SK-N-SH (cell line): ENCODE measurements at regions not wholly inside any gene's neighbourhood (a gene's known extent, or its start where the extent isn't known, plus 50 kb on each side); places are given as distances from the start of the nearest gene placed in this dataset.

Source experiments
- CTCF ChIA-PET: fragments of 300-600, 350-600 bp; formaldehyde crosslinking; extraction: SDS; loops from one replicate; lab custom pipeline; 2021; lab: Yijun Ruan, JAX
- POLR2A ChIA-PET: fragments of 350-600 bp; sonication (Branson Sonifier 250); formaldehyde crosslinking; extraction: SDS; loops from one replicate; lab custom pipeline; 2020; ENCODE audit warnings: antibody characterized with exemption, inconsistent platforms; lab: Yijun Ruan, JAX
- DNase-seq: peaks from one replicate; pipeline ENCODE4 v3.0.0; 2012
- H2AFZ ChIP-seq: fragments of 200-600 bp; sonication (generic); 2 replicates; pipeline ENCODE4 v1.8.1; 2016; ENCODE audit warnings: antibody characterized with exemption, mild to moderate bottlenecking, low read depth
- H3F3A ChIP-seq: fragments of 200-600 bp; sonication (generic); replicated peaks from 2 replicates; pipeline ENCODE3; 2016; ENCODE audit warnings: antibody characterized with exemption, mild to moderate bottlenecking; ENCODE audit not compliant: insufficient read depth
- H3K27ac ChIP-seq, 2 experiments: fragments of 200-500 bp in 1 of 2; fragments of 200-600 bp in 1 of 2; sonication (Bioruptor generic) in 1 of 2; sonication (generic), shearing (Covaris generic) in 1 of 2; 2 replicates each; pipeline versions ENCODE4 v1.5.1 to v1.6.1; 2014 to 2016; ENCODE audit warnings: low read depth in 2 of 2, inconsistent platforms in 1 of 2, low read length in 1 of 2, mild to moderate bottlenecking in 1 of 2, mixed read lengths in 1 of 2
- H3K27me3 ChIP-seq: fragments of 200-600 bp; sonication (generic), shearing (Covaris generic); 2 replicates; pipeline ENCODE4 v1.6.1; 2016; ENCODE audit warnings: mixed run types; ENCODE audit not compliant: insufficient read depth
- H3K36me3 ChIP-seq, 2 experiments: fragments of 200-500 bp in 1 of 2; fragments of 200-600 bp in 1 of 2; sonication (Bioruptor generic) in 1 of 2; sonication (generic) in 1 of 2; replicated peaks in 1 of 2; 2 replicates each; pipeline versions ENCODE3 to v1.5.1; 2014 to 2016; ENCODE audit warnings: low read length in 1 of 2, mild to moderate bottlenecking in 1 of 2; ENCODE audit not compliant: insufficient read depth in 2 of 2, control insufficient read depth in 1 of 2
- H3K4me1 ChIP-seq, 2 experiments: fragments of 200-500 bp in 1 of 2; fragments of 200-600 bp in 1 of 2; sonication (Bioruptor generic) in 1 of 2; sonication (generic), shearing (Covaris generic) in 1 of 2; 2 replicates each; pipeline versions ENCODE4 v1.5.1 to v1.6.1; 2014 to 2016; ENCODE audit warnings: low read depth in 1 of 2, low read length in 1 of 2, mixed run types in 1 of 2; ENCODE audit not compliant: insufficient read depth in 2 of 2, control insufficient read depth in 1 of 2
- H3K4me2 ChIP-seq: fragments of 200-600 bp; sonication (generic), shearing (Covaris generic); 2 replicates; pipeline ENCODE4 v1.6.1; 2017; ENCODE audit warnings: mixed run types
- H3K4me3 ChIP-seq, 2 experiments: fragments of 200-500 bp in 1 of 2; fragments of 200-600 bp in 1 of 2; sonication (Bioruptor generic) in 1 of 2; sonication (generic), shearing (Covaris generic) in 1 of 2; 2 replicates each; pipeline versions ENCODE4 v1.5.1 to v1.8.1; 2014 to 2016; ENCODE audit warnings: low read depth in 2 of 2, inconsistent platforms in 1 of 2, low read length in 1 of 2, mild to moderate bottlenecking in 1 of 2, mixed read lengths in 1 of 2, moderate library complexity in 1 of 2
- H3K79me2 ChIP-seq: fragments of 200-600 bp; sonication (generic); 2 replicates; pipeline ENCODE4 v1.8.1; 2017; ENCODE audit warnings: mild to moderate bottlenecking; ENCODE audit not compliant: insufficient read depth
- H3K9ac ChIP-seq: fragments of 200-600 bp; sonication (generic); 2 replicates; pipeline ENCODE4 v1.6.1; 2017; ENCODE audit warnings: mixed run types
- H3K9me2 ChIP-seq: fragments of 200-600 bp; sonication (generic); 2 replicates; pipeline ENCODE4 v1.6.1; 2017; ENCODE audit warnings: mixed run types
- H3K9me3 ChIP-seq: fragments of 200-600 bp; sonication (generic); 2 replicates; pipeline ENCODE4 v1.6.1; 2017; ENCODE audit warnings: mixed run types, mild to moderate bottlenecking, moderate library complexity
- H4K20me1 ChIP-seq: fragments of 200-600 bp; sonication (generic); 2 replicates; pipeline ENCODE4 v1.6.1; 2017; ENCODE audit warnings: mild to moderate bottlenecking, mixed run types; ENCODE audit not compliant: insufficient read depth
- ELF1 ChIP-seq: IDR thresholded peaks from 2 replicates; pipeline ENCODE4 v1.4.0; 2012
- EP300 ChIP-seq, 2 experiments: IDR thresholded peaks; 2 replicates each; pipeline versions ENCODE4 v1.4.0 to v1.6.1; 2012; ENCODE audit warnings: borderline replicate concordance in 1 of 2, low read depth in 1 of 2, low read length in 1 of 2
- FOXJ3 ChIP-seq: sonication (generic); formaldehyde crosslinking; IDR thresholded peaks from 2 replicates; pipeline ENCODE4 v1.5.1; 2020; ENCODE audit warnings: mild to moderate bottlenecking, missing genetic modification reagents
- GABPA ChIP-seq: IDR thresholded peaks from 2 replicates; pipeline ENCODE4 v1.4.0; 2012; ENCODE audit warnings: low read depth, mild to moderate bottlenecking
- GATA2 ChIP-seq: sonication (generic); formaldehyde crosslinking; IDR thresholded peaks from 2 replicates; pipeline ENCODE4 v1.5.0; 2020; ENCODE audit warnings: mild to moderate bottlenecking, missing genetic modification reagents
- MEF2A ChIP-seq: IDR thresholded peaks from 2 replicates; pipeline ENCODE4 v1.4.0; 2012; ENCODE audit warnings: low read depth, borderline replicate concordance
- PBX3 ChIP-seq: IDR thresholded peaks from 2 replicates; pipeline ENCODE4; 2012
- RAD21 ChIP-seq: IDR thresholded peaks from 2 replicates; pipeline ENCODE4 v1.6.1; 2012; ENCODE audit warnings: mild to moderate bottlenecking, low read length
- SIN3A ChIP-seq: IDR thresholded peaks from 2 replicates; pipeline ENCODE4 v1.6.1; 2012; ENCODE audit warnings: low read depth, mild to moderate bottlenecking, low read length, moderate library complexity, borderline replicate concordance
- SMC3 ChIP-seq: IDR thresholded peaks from 2 replicates; pipeline ENCODE4 v1.6.1; 2012; ENCODE audit warnings: low read depth, low read length, improper control_type of control experiment
- TCF12 ChIP-seq: IDR thresholded peaks from 2 replicates; pipeline ENCODE4 v1.4.0; 2012
- USF2 ChIP-seq: fragments of 150-350 bp; IDR thresholded peaks from 2 replicates; pipeline ENCODE4 v1.6.1; 2017; ENCODE audit warnings: antibody characterized with exemption, low read length, low read depth, borderline replicate concordance
- WGBS: methylation state at CpG from one replicate; pipeline ENCODE4 v1.1.6; 2017; ENCODE audit warnings: low lambda C conversion rate; 5-methylcytosine and 5-hydroxymethylcytosine counted together
- TF ChIP-seq, protein P1 (sequence below): fragments of 200-600 bp; sonication (generic); IDR thresholded peaks from 2 replicates; pipeline ENCODE4 v1.6.1; 2017; ENCODE audit warnings: antibody characterized with exemption, mild to moderate bottlenecking, moderate library complexity
- TF ChIP-seq, protein P2 (sequence below): IDR thresholded peaks from 2 replicates; pipeline ENCODE4 v1.4.0; 2012; ENCODE audit warnings: low read depth, borderline replicate concordance

- Histone ChIP-seq H3K79me2 (no peaks in the 10 kb centered on the region), H3K4me2 (no peak overlapping the region), H3K36me3 (no peaks in the 10 kb centered on the region), H3K9ac (no peak overlapping the region), H4K20me1 (no peaks in the 10 kb centered on the region), H3K27ac (no peak overlapping the region), H3K9me3 (no peaks in the 10 kb centered on the region), H3K4me1 (peaks cover 0 to 11% of the 10 kb centered on the region in 2 experiments; a peak in 1 of 4 replicates), H3F3A (no peaks in the 10 kb centered on the region), H2AFZ (no peak overlapping the region), H3K9me2 (no peaks in the 10 kb centered on the region)
- ChIA-PET POLR2A (no interaction called here), CTCF (no interaction called here)
- WGBS: 52% methylated on average over 6 of the region's 6 CpGs
- TF ChIP-seq RAD21: no peak
- no peak for TF ChIP-seq USF2
- TF ChIP-seq PBX3: no peak
- TF ChIP-seq, protein P1, sequence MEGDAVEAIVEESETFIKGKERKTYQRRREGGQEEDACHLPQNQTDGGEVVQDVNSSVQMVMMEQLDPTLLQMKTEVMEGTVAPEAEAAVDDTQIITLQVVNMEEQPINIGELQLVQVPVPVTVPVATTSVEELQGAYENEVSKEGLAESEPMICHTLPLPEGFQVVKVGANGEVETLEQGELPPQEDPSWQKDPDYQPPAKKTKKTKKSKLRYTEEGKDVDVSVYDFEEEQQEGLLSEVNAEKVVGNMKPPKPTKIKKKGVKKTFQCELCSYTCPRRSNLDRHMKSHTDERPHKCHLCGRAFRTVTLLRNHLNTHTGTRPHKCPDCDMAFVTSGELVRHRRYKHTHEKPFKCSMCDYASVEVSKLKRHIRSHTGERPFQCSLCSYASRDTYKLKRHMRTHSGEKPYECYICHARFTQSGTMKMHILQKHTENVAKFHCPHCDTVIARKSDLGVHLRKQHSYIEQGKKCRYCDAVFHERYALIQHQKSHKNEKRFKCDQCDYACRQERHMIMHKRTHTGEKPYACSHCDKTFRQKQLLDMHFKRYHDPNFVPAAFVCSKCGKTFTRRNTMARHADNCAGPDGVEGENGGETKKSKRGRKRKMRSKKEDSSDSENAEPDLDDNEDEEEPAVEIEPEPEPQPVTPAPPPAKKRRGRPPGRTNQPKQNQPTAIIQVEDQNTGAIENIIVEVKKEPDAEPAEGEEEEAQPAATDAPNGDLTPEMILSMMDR: no peak
- TF ChIP-seq, protein P2, sequence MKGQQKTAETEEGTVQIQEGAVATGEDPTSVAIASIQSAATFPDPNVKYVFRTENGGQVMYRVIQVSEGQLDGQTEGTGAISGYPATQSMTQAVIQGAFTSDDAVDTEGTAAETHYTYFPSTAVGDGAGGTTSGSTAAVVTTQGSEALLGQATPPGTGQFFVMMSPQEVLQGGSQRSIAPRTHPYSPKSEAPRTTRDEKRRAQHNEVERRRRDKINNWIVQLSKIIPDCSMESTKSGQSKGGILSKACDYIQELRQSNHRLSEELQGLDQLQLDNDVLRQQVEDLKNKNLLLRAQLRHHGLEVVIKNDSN: no peak
- no peak for TF ChIP-seq GATA2
- TF ChIP-seq ELF1: no peak
- no peak for TF ChIP-seq EP300 (IDR thresholded peaks at IDR 0.05; ENCODE audit: borderline replicate concordance in 1 of 2, low read depth in 1 of 2, low read length in 1 of 2)
- no peak for TF ChIP-seq FOXJ3 (CRISPR knock-in tag)
- no peak for TF ChIP-seq GABPA
- no peak for TF ChIP-seq SMC3
- TF ChIP-seq TCF12: no peak
- no peak for TF ChIP-seq MEF2A
- TF ChIP-seq SIN3A: no peak
- TF ChIP-seq, all 33 proteins: peak for 0
- DNase-seq: peak; percentile 8
- Histone ChIP-seq H3K27me3 (no peaks in the 10 kb centered on the region), H3K4me3 (no peak overlapping the region)
These were observed 60.5 kb downstream of the BARX1 start for GRCh38 chr9:93894691-93895079.
